D721Med (cell line): ENCODE measurements at regions not wholly inside any gene's neighbourhood (a gene's known extent, or its start where the extent isn't known, plus 50 kb on each side); places are given as distances from the start of the nearest gene placed in this dataset.

ENCODE experiments used
- DNase-seq: peaks from one replicate; pipeline ENCODE4 v3.0.0; 2011; ENCODE audit warnings: low spot score; ENCODE audit not compliant: insufficient read length
- FAIRE-seq: peaks from 2 replicates; lab custom pipeline; 2011; peaks lifted over from hg19 to GRCh38; lab: Jason Lieb, UNC
- CTCF ChIP-seq: IDR thresholded peaks from 2 replicates; pipeline ENCODE4 v1.5.1; 2012; ENCODE audit warnings: mild to moderate bottlenecking, control low read depth; ENCODE audit not compliant: insufficient read depth; ENCODE audit errors: missing control alignments

GRCh38 chr4:160825644-160826338 is 1338.0 kb downstream of the FSTL5 start:
- FAIRE-seq (no peak), DNase-seq (no peak)
- no peak for TF ChIP-seq CTCF

DNA sequence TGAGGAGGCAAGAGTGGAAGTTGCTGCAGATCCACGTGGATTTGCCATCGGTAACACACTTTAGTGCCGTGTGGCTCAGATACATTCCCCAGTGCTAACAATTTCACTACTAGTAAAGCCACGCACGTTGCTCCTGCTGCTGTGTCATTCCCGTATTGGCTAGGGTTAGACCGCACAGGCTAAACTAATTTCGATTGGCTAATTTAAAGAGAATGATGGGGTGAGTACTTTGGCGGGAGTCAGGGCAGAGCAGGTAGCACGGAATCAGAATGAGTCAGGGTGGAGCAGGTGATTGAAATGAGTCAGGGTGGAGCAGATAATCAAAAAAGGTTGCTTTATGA is 1337.5 kb downstream of the FSTL5 start:
- TF ChIP-seq CTCF: no peak
- no peak for DNase-seq
- FAIRE-seq: no peak

- no peak for TF ChIP-seq CTCF
- FAIRE-seq (no peak), DNase-seq (no peak)
Measured at GRCh38 chr4:160831165-160831922, 1332.5 kb downstream of the FSTL5 start.

DNA sequence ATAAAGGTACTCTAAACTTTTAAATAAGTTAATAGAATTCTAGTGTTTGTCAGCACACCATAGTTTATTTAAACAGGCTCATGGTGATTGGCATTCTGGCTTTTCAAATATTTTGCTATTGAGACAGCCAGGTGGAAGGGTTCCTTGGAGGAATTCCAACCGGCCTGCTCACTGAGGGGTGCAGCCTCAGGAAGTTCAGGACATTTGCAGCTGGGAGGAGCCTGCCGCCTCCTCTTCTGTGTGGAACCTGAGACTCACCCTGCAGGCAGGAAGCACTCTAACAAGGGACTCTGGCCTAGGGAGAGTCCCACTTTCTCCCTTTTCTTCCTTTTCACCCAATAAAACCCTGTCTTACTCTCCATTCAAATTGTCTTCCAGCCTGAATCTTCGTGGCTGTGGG is 1328.0 kb downstream of the FSTL5 start:
- no peak for DNase-seq
- FAIRE-seq: no peak
- no peak for TF ChIP-seq CTCF

GRCh38 chr4:160836431-160836830 is 1327.4 kb downstream of the FSTL5 start:
- DNase-seq (no peak), FAIRE-seq (no peak)
- no peak for TF ChIP-seq CTCF

DNA sequence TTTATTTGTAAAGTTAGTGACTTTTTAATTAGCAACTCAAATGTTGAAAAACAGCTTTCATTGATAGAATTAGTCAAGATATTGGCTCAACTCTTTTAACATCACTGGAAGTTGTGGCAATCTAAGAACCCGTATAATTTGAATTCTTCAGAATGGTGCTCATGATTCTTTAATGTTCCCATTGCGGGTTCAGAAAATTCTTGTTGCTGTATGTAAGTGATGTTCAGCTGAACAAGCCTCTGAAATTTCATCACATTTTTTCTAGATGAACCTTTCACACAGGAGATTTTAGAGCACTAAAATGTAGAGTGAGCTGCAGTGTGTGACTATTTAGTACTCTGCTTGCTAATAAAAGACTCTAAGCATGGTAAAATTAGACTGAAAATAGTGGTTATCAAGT is 1317.7 kb downstream of the FSTL5 start:
- TF ChIP-seq CTCF: no peak
- DNase-seq (no peak), FAIRE-seq (no peak)

- no peak for DNase-seq
- FAIRE-seq: peak; percentile 44
- TF ChIP-seq CTCF: no peak
Measured at GRCh38 chr4:160847228-160847627, 1316.6 kb downstream of the FSTL5 start.
